ENCODE measurements at regions not wholly inside any gene's neighbourhood (a gene's known extent, or its start where the extent isn't known, plus 50 kb on each side); places are given as distances from the start of the nearest gene placed in this dataset.

GRCh38 chr2:16763056-16763455 lies 97.4 kb upstream of the CYRIA start:
- TF ChIP-seq ZNF274 (IDR thresholded peaks at IDR 0.05; ENCODE audit: low read depth, low read length) (no peak), YY1 (IDR thresholded peaks at IDR 0.05; ENCODE audit: insufficient read depth, insufficient read length) (no peak)

Measured in NT2/D1 (cell line).